ENCODE measurements at regions not wholly inside any gene's neighbourhood (a gene's known extent, or its start where the extent isn't known, plus 50 kb on each side); places are given as distances from the start of the nearest gene placed in this dataset.

GRCh38 chr2:34738691-34739090 lies 1139.6 kb upstream of the FAM98A start:
- DNase-seq (ENCODE audit: low spot score): no peak
- no peak overlapping the region for H3K27ac ChIP-seq
- no peaks in the 10 kb centered on the region for H3K9me3 ChIP-seq
- H3K27me3 ChIP-seq (replicated peaks; ENCODE audit: insufficient read depth): no peaks in the 10 kb centered on the region
- H3K4me1 ChIP-seq (ENCODE audit: control insufficient read depth in 1 of 2, low read depth in 2 of 2): no peaks in the 10 kb centered on the region
- H3K4me3 ChIP-seq: no peak overlapping the region
- no peak for ATAC-seq (ENCODE audit: insufficient number of reproducible peaks, low FRiP score, low read depth)
- no peaks in the 10 kb centered on the region for H3K36me3 ChIP-seq
- no peak for TF ChIP-seq CTCF (IDR thresholded peaks at IDR 0.05)

GRCh38 chr2:34737146-34737545 lies 1138.0 kb upstream of the FAM98A start:
- Histone ChIP-seq H3K4me3 (no peak overlapping the region), H3K36me3 (no peaks in the 10 kb centered on the region), H3K9me3 (no peaks in the 10 kb centered on the region), H3K27ac (no peak overlapping the region), H3K4me1 (ENCODE audit: control insufficient read depth in 1 of 2, low read depth in 2 of 2) (no peaks in the 10 kb centered on the region), H3K27me3 (replicated peaks; ENCODE audit: insufficient read depth) (no peaks in the 10 kb centered on the region)
- TF ChIP-seq CTCF (IDR thresholded peaks at IDR 0.05): no peak
- no peak for DNase-seq (ENCODE audit: low spot score)
- ATAC-seq (ENCODE audit: insufficient number of reproducible peaks, low FRiP score, low read depth): no peak

- ATAC-seq (ENCODE audit: insufficient number of reproducible peaks, low FRiP score, low read depth) (no peak), DNase-seq (ENCODE audit: low spot score) (no peak)
- no peak for TF ChIP-seq CTCF (IDR thresholded peaks at IDR 0.05)
- no peaks in the 10 kb centered on the region for H3K9me3 ChIP-seq
- no peaks in the 10 kb centered on the region for H3K36me3 ChIP-seq
- H3K27ac ChIP-seq: no peak overlapping the region
- no peaks in the 10 kb centered on the region for H3K4me1 ChIP-seq (ENCODE audit: control insufficient read depth in 1 of 2, low read depth in 2 of 2)
- H3K27me3 ChIP-seq (replicated peaks; ENCODE audit: insufficient read depth): no peaks in the 10 kb centered on the region
- H3K4me3 ChIP-seq: no peak overlapping the region
Measured at GRCh38 chr2:34736482-34736881, 1137.4 kb upstream of the FAM98A start.

GRCh38 chr2:34734662-34735061 lies 1135.6 kb upstream of the FAM98A start:
- Histone ChIP-seq H3K4me3 (no peak overlapping the region), H3K9me3 (no peaks in the 10 kb centered on the region), H3K27ac (no peak overlapping the region), H3K27me3 (replicated peaks; ENCODE audit: insufficient read depth) (no peaks in the 10 kb centered on the region), H3K4me1 (ENCODE audit: control insufficient read depth in 1 of 2, low read depth in 2 of 2) (no peaks in the 10 kb centered on the region), H3K36me3 (no peaks in the 10 kb centered on the region)
- DNase-seq (ENCODE audit: low spot score) (no peak), ATAC-seq (ENCODE audit: insufficient number of reproducible peaks, low FRiP score, low read depth) (no peak)
- TF ChIP-seq CTCF (IDR thresholded peaks at IDR 0.05): no peak

GRCh38 chr2:34734042-34734441 lies 1134.9 kb upstream of the FAM98A start:
- H3K27ac ChIP-seq: no peak overlapping the region
- H3K27me3 ChIP-seq (replicated peaks; ENCODE audit: insufficient read depth): no peaks in the 10 kb centered on the region
- H3K4me1 ChIP-seq (ENCODE audit: control insufficient read depth in 1 of 2, low read depth in 2 of 2): no peaks in the 10 kb centered on the region
- TF ChIP-seq CTCF (IDR thresholded peaks at IDR 0.05): no peak
- no peak overlapping the region for H3K4me3 ChIP-seq
- H3K36me3 ChIP-seq: no peaks in the 10 kb centered on the region
- no peaks in the 10 kb centered on the region for H3K9me3 ChIP-seq
- no peak for DNase-seq (ENCODE audit: low spot score)
- ATAC-seq (ENCODE audit: insufficient number of reproducible peaks, low FRiP score, low read depth): no peak
